A673 (cell line): ENCODE measurements at regions not wholly inside any gene's neighbourhood (a gene's known extent, or its start where the extent isn't known, plus 50 kb on each side); places are given as distances from the start of the nearest gene placed in this dataset.

Experiments used
- EZH2 ChIP-seq: fragments of 200-600 bp; sonication (generic); IDR thresholded peaks from 2 replicates; pipeline ENCODE4 v1.6.1; 2017; ENCODE audit warnings: borderline replicate concordance, low read depth, mild to moderate bottlenecking, mixed read lengths, antibody characterized with exemption, low read length; ENCODE audit not compliant: poor library complexity, severe bottlenecking
- TF ChIP-seq, protein P1 (sequence below): fragments of 300-800, 200-600 bp; sonication (generic); conservative IDR thresholded peaks from 2 replicates; pipeline ENCODE4 v1.5.1; 2017; ENCODE audit warnings: low read depth, mild to moderate bottlenecking, antibody characterized with exemption, low read length, moderate library complexity, mixed read lengths

- no peak for TF ChIP-seq EZH2
- TF ChIP-seq, protein P1, sequence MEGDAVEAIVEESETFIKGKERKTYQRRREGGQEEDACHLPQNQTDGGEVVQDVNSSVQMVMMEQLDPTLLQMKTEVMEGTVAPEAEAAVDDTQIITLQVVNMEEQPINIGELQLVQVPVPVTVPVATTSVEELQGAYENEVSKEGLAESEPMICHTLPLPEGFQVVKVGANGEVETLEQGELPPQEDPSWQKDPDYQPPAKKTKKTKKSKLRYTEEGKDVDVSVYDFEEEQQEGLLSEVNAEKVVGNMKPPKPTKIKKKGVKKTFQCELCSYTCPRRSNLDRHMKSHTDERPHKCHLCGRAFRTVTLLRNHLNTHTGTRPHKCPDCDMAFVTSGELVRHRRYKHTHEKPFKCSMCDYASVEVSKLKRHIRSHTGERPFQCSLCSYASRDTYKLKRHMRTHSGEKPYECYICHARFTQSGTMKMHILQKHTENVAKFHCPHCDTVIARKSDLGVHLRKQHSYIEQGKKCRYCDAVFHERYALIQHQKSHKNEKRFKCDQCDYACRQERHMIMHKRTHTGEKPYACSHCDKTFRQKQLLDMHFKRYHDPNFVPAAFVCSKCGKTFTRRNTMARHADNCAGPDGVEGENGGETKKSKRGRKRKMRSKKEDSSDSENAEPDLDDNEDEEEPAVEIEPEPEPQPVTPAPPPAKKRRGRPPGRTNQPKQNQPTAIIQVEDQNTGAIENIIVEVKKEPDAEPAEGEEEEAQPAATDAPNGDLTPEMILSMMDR, result no peak
Observed at GRCh38 chr19:23986623-23987022, 71.9 kb downstream of the ZNF726 start.
